DOHH2 (cell line): ENCODE measurements at regions not wholly inside any gene's neighbourhood (a gene's known extent, or its start where the extent isn't known, plus 50 kb on each side); places are given as distances from the start of the nearest gene placed in this dataset.

ENCODE experiments used
- H3F3A ChIP-seq: fragments of 200-600 bp; sonication (generic), shearing (Covaris generic); 2 replicates; pipeline ENCODE4 v1.6.0; 2016; ENCODE audit warnings: antibody characterized with exemption, mild to moderate bottlenecking; ENCODE audit not compliant: control insufficient read depth, insufficient read depth
- H3K27ac ChIP-seq: fragments of 200-600 bp; sonication (generic); 2 replicates; pipeline ENCODE4 v1.5.1; 2014; ENCODE audit warnings: low read depth, mild to moderate bottlenecking, low read length, moderate library complexity
- H3K27me3 ChIP-seq: fragments of 200-600 bp; sonication (generic); 2 replicates; pipeline ENCODE4 v1.6.1; 2014; ENCODE audit warnings: mild to moderate bottlenecking, low read length, mixed read lengths; ENCODE audit not compliant: control insufficient read depth
- H3K36me3 ChIP-seq: fragments of 200-600 bp; sonication (generic); 2 replicates; pipeline ENCODE4 v1.6.1; 2014; ENCODE audit warnings: mild to moderate bottlenecking, low read length, moderate library complexity, mixed read lengths; ENCODE audit not compliant: control insufficient read depth
- H3K4me1 ChIP-seq: fragments of 200-600 bp; sonication (generic); 2 replicates; pipeline ENCODE4 v1.6.1; 2014; ENCODE audit warnings: mild to moderate bottlenecking, low read length, mixed read lengths; ENCODE audit not compliant: control insufficient read depth
- H3K4me2 ChIP-seq: fragments of 200-600 bp; sonication (generic); 2 replicates; pipeline ENCODE4 v1.6.0; 2014; ENCODE audit warnings: mild to moderate bottlenecking, low read length, moderate library complexity
- H3K4me3 ChIP-seq: fragments of 200-600 bp; sonication (generic); 2 replicates; pipeline ENCODE4 v1.5.1; 2014; ENCODE audit warnings: mild to moderate bottlenecking, low read length, mixed read lengths
- H3K79me2 ChIP-seq: fragments of 200-600 bp; sonication (generic); 2 replicates; pipeline ENCODE4 v1.6.1; 2014; ENCODE audit warnings: mild to moderate bottlenecking, low read length, mixed read lengths; ENCODE audit not compliant: control insufficient read depth
- H3K9me2 ChIP-seq: fragments of 200-600 bp; sonication (generic); replicated peaks from 2 replicates; pipeline ENCODE4 v1.6.1; 2014; ENCODE audit warnings: mild to moderate bottlenecking, low read length, mixed read lengths; ENCODE audit not compliant: control insufficient read depth
- H3K9me3 ChIP-seq: fragments of 200-600 bp; sonication (generic); 2 replicates; pipeline ENCODE4 v1.6.1; 2014; ENCODE audit warnings: antibody characterized with exemption, low read length, mixed read lengths; ENCODE audit not compliant: control insufficient read depth, insufficient read depth
- H4K20me1 ChIP-seq: fragments of 200-600 bp; sonication (generic); 2 replicates; pipeline ENCODE4 v1.6.0; 2014; ENCODE audit warnings: low read depth, mild to moderate bottlenecking, antibody characterized with exemption, low read length, moderate library complexity; ENCODE audit not compliant: control insufficient read depth, insufficient read depth
- CTCF ChIP-seq: fragments of 200-600 bp; sonication (generic); IDR thresholded peaks from one replicate; pipeline ENCODE4 v1.5.1; 2014; ENCODE audit warnings: antibody characterized with exemption, mild to moderate bottlenecking, low read depth, low read length; ENCODE audit not compliant: poor library complexity, severe bottlenecking
- EZH2phosphoT487 ChIP-seq: fragments of 200-600 bp; sonication (generic); IDR thresholded peaks from 2 replicates; pipeline ENCODE4 v1.6.1; 2017; ENCODE audit warnings: borderline replicate concordance, mild to moderate bottlenecking, antibody characterized with exemption, low read length, moderate library complexity, mixed read lengths

GRCh38 chr6:91328241-91328640, 741.4 kb upstream of the MAP3K7 start:
- H3K9me3 ChIP-seq = no peaks in the 10 kb centered on the region
- no peak overlapping the region for H3K27ac ChIP-seq
- TF ChIP-seq CTCF (no peak), EZH2phosphoT487 (no peak)
- no peaks in the 10 kb centered on the region; the same call in 1 of the 2 replicates for H4K20me1 ChIP-seq
- H3K9me2 ChIP-seq = no peaks in the 10 kb centered on the region
- no peak overlapping the region for H3K4me2 ChIP-seq
- no peaks in the 10 kb centered on the region for H3K4me1 ChIP-seq
- H3K27me3 ChIP-seq = no peaks in the 10 kb centered on the region
- no peaks in the 10 kb centered on the region for H3K79me2 ChIP-seq
- no peak overlapping the region for H3K4me3 ChIP-seq
- H3F3A ChIP-seq = no peaks in the 10 kb centered on the region
- no peaks in the 10 kb centered on the region for H3K36me3 ChIP-seq

GRCh38 chr6:91324711-91325110, 737.8 kb upstream of the MAP3K7 start:
- no peak overlapping the region for H3K4me2 ChIP-seq
- H3K79me2 ChIP-seq = no peaks in the 10 kb centered on the region
- H3K4me1 ChIP-seq = no peaks in the 10 kb centered on the region
- H3K27ac ChIP-seq = no peak overlapping the region
- H3K9me2 ChIP-seq = no peaks in the 10 kb centered on the region
- no peak for TF ChIP-seq EZH2phosphoT487
- TF ChIP-seq CTCF = no peak
- no peaks in the 10 kb centered on the region for H3K27me3 ChIP-seq
- H3F3A ChIP-seq = no peaks in the 10 kb centered on the region
- H3K36me3 ChIP-seq = no peaks in the 10 kb centered on the region
- no peaks in the 10 kb centered on the region for H3K9me3 ChIP-seq
- H3K4me3 ChIP-seq = no peak overlapping the region
- H4K20me1 ChIP-seq = no peaks in the 10 kb centered on the region

GRCh38 chr6:91317984-91318383, 731.1 kb upstream of the MAP3K7 start:
- Histone ChIP-seq H3K4me3 (no peak overlapping the region), H3K9me2 (no peaks in the 10 kb centered on the region), H3K36me3 (no peaks in the 10 kb centered on the region), H3K4me1 (no peaks in the 10 kb centered on the region), H3K9me3 (no peaks in the 10 kb centered on the region), H3K27ac (no peak overlapping the region), H3K79me2 (no peaks in the 10 kb centered on the region), H3K4me2 (no peak overlapping the region), H3K27me3 (no peaks in the 10 kb centered on the region), H3F3A (no peaks in the 10 kb centered on the region), H4K20me1 (no peaks in the 10 kb centered on the region)
- TF ChIP-seq EZH2phosphoT487 (no peak), CTCF (no peak)

GRCh38 chr6:91317247-91317835, 730.5 kb upstream of the MAP3K7 start:
- Histone ChIP-seq H3K9me3 (no peaks in the 10 kb centered on the region), H3K9me2 (no peaks in the 10 kb centered on the region), H3K27ac (no peak overlapping the region), H3K4me3 (no peak overlapping the region), H3F3A (no peaks in the 10 kb centered on the region), H3K36me3 (no peaks in the 10 kb centered on the region), H3K4me1 (no peaks in the 10 kb centered on the region), H3K4me2 (no peak overlapping the region), H3K79me2 (no peaks in the 10 kb centered on the region), H3K27me3 (no peaks in the 10 kb centered on the region), H4K20me1 (no peaks in the 10 kb centered on the region)
- no peak for TF ChIP-seq EZH2phosphoT487
